HepG2 (cell line): ENCODE measurements at regions not wholly inside any gene's neighbourhood (a gene's known extent, or its start where the extent isn't known, plus 50 kb on each side); places are given as distances from the start of the nearest gene placed in this dataset.

Experiments used
- ATAC-seq: fragments of 200-7000 bp; cut with Tn5 transposase; 3 replicates; pipeline ENCODE4 v1.9.1; 2020; ENCODE audit warnings: mild to moderate bottlenecking, moderate library complexity
- BruUV-seq: library from RNA; stranded (reverse); fragments of 400-500 nt; replicated peaks from 2 replicates; lab custom pipeline; 2021; lab: Mats Ljungman, UMichigan
- CTCF ChIA-PET: fragments of 300-600 bp; formaldehyde crosslinking; extraction: SDS; loops from one replicate; lab custom pipeline; 2021; ENCODE audit warnings: low total read pairs, inconsistent platforms, low intra/inter-chr PET ratio; lab: Yijun Ruan, JAX
- POLR2A ChIA-PET: fragments of 350-600 bp; sonication (Branson Sonifier 250); formaldehyde crosslinking; loops from one replicate; lab custom pipeline; 2020; ENCODE audit warnings: antibody characterized with exemption, inconsistent platforms; lab: Yijun Ruan, JAX
- DNase-seq: peaks from one replicate; pipeline ENCODE4 v3.0.0-alpha.2; 2015; ENCODE audit warnings: low spot score
- FAIRE-seq: peaks from 3 replicates; lab custom pipeline; 2011; peaks lifted over from hg19 to GRCh38; lab: Jason Lieb, UNC
- H2AFZ ChIP-seq: one replicate; pipeline ENCODE4 v1.6.1; 2011; ENCODE audit warnings: low read length, inconsistent platforms
- H3K27ac ChIP-seq: fragments of 300-600 bp; 3 replicates; pipeline ENCODE4 v1.8.0; 2011; ENCODE audit warnings: mixed run types, mild to moderate bottlenecking, mixed read lengths, low read length, inconsistent platforms; ENCODE audit not compliant: insufficient read depth; ENCODE audit errors: extremely low read length
- H3K27me3 ChIP-seq, 2 experiments: fragments of 200-600 bp in 1 of 2; 2 replicates in 1 of 2; 3 replicates in 1 of 2; pipeline versions ENCODE4 v1.6.0 to v1.8.0; 2011; ENCODE audit warnings: low read length in 2 of 2, mild to moderate bottlenecking in 2 of 2, moderate library complexity in 2 of 2, inconsistent platforms in 1 of 2; ENCODE audit not compliant: insufficient read depth in 2 of 2, control insufficient read depth in 1 of 2
- H3K36me3 ChIP-seq, 2 experiments: fragments of 200-600 bp in 1 of 2; replicated peaks in 1 of 2; 2 replicates in 1 of 2; 3 replicates in 1 of 2; pipeline versions ENCODE4 v1.5.1 to v1.8.0; 2011; ENCODE audit warnings: low read length in 2 of 2, inconsistent platforms in 1 of 2; ENCODE audit not compliant: insufficient read depth in 2 of 2, control insufficient read depth in 1 of 2
- H3K4me1 ChIP-seq: 2 replicates; pipeline ENCODE4 v1.5.1; 2012; ENCODE audit warnings: low read length, inconsistent platforms; ENCODE audit not compliant: insufficient read depth
- H3K4me2 ChIP-seq: 2 replicates; pipeline ENCODE4 v1.6.0; 2011; ENCODE audit warnings: low read depth, low read length, inconsistent platforms
- H3K4me3 ChIP-seq, 3 experiments: fragments of 200-600 bp in 1 of 3; sonication (generic), shearing (Covaris generic) in 1 of 3; replicated peaks in 1 of 3; 2 replicates each; pipeline ENCODE4 v1.5.1; 2011 to 2016; ENCODE audit warnings: low read length in 3 of 3, inconsistent platforms in 2 of 3, low read depth in 2 of 3, mild to moderate bottlenecking in 2 of 3, control low read depth in 1 of 3, mixed read lengths in 1 of 3; ENCODE audit not compliant: insufficient read depth in 1 of 3
- H3K79me2 ChIP-seq: one replicate; pipeline ENCODE4 v1.6.1; 2011; ENCODE audit warnings: low read length, inconsistent platforms; ENCODE audit not compliant: insufficient read depth
- H3K9ac ChIP-seq: 2 replicates; pipeline ENCODE4 v1.6.0; 2011; ENCODE audit warnings: mild to moderate bottlenecking, low read depth, low read length, inconsistent platforms; ENCODE audit not compliant: insufficient read depth
- H3K9me3 ChIP-seq: 2 replicates; pipeline ENCODE4 v1.5.1; 2012; ENCODE audit warnings: mild to moderate bottlenecking, low read length
- H4K20me1 ChIP-seq: 2 replicates; pipeline ENCODE4 v1.6.0; 2011; ENCODE audit warnings: inconsistent platforms, mild to moderate bottlenecking, low read length, moderate library complexity; ENCODE audit not compliant: insufficient read depth
- ADNP ChIP-seq: sonication (generic); formaldehyde crosslinking; IDR thresholded peaks from 2 replicates; pipeline ENCODE4 v1.4.0; 2020; ENCODE audit warnings: missing genetic modification reagents
- FOXJ3 ChIP-seq: sonication (generic); formaldehyde crosslinking; IDR thresholded peaks from 2 replicates; pipeline ENCODE4 v1.4.0; 2020; ENCODE audit warnings: missing genetic modification reagents, mild to moderate bottlenecking, borderline replicate concordance
- MXD4 ChIP-seq: IDR thresholded peaks from 2 replicates; pipeline ENCODE4 v1.6.1; 2016; ENCODE audit warnings: mild to moderate bottlenecking, missing biosample characterization, missing genetic modification reagents
- ZNF260 ChIP-seq: sonication (generic); formaldehyde crosslinking; IDR thresholded peaks from 2 replicates; pipeline ENCODE4 v1.4.0; 2020; ENCODE audit warnings: missing genetic modification reagents, low read depth, mild to moderate bottlenecking, borderline replicate concordance
- ZNF263 ChIP-seq: sonication (generic); formaldehyde crosslinking; IDR thresholded peaks from 2 replicates; pipeline ENCODE4 v1.4.0; 2020; ENCODE audit warnings: missing genetic modification reagents
- WGBS: methylation state at CpG from one replicate; pipeline ENCODE4 v1.1.6; 2017; ENCODE audit warnings: low lambda C conversion rate; 5-methylcytosine and 5-hydroxymethylcytosine counted together
- in situ Hi-C: cut with HindIII; loops from 2 replicates; pipeline ENCODE4 v1.10.0; 2017; ENCODE audit warnings: low pct_unique_long_range_greater_than_20kb; ENCODE audit not compliant: extremely low pct_ligation_motif_present
- intact Hi-C: fragments of 100-400 bp; cut with micrococcal nuclease; formaldehyde crosslinking; loops from one replicate; pipeline ENCODE4 v1.10.0; 2022; ENCODE audit not compliant: unreplicated experiment
- TF ChIP-seq, protein P1 (sequence below): sonication (generic); formaldehyde crosslinking; IDR thresholded peaks from 2 replicates; pipeline ENCODE4 v1.8.1; 2023; ENCODE audit warnings: mild to moderate bottlenecking, missing genetic modification reagents
- TF ChIP-seq, protein P2 (sequence below): sonication (generic); formaldehyde crosslinking; IDR thresholded peaks from 2 replicates; pipeline ENCODE4 v1.4.0; 2020; ENCODE audit warnings: missing genetic modification reagents
- TF ChIP-seq, protein P3 (sequence below): sonication (generic); formaldehyde crosslinking; IDR thresholded peaks from 2 replicates; pipeline ENCODE4 v1.4.0; 2020; ENCODE audit warnings: missing genetic modification reagents, mild to moderate bottlenecking, borderline replicate concordance
- TF ChIP-seq, protein P4 (sequence below): sonication (generic); formaldehyde crosslinking; IDR thresholded peaks from 2 replicates; pipeline ENCODE4 v1.4.0; 2020; ENCODE audit warnings: mild to moderate bottlenecking, missing genetic modification reagents

DNA sequence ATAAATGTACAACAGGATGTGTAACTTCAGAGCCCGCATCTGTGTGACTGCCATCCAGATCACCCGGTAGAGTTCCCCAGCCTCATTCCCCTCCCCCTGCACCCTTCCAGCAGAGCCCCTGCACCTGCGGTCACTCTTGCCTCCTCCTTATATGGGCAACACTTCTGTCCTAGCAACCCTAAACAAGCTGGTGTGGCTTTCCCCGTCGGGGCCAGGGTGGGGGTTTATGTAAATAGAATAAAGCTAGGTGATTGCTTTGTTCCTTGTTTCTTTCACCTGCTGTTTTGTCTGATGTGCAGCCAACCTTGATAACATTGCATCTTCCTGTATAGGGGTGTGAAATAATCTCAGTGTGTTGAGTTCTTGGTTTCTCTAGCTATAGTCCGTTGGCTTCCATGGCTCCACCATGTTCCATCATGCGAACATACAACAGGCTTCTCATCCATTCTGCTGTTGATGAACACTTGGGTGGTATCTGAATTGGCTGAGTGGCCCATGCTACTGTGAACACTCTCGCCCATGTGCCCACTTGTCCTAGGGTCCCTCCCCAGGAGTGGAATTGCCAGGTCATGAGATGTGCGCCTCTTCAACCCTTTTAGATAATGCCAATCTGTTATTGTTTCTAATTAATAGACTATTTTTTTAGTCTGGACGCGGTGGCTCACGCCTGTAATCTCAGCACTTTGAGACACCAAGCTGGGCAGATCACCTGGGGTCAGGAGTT, 102.2 kb downstream of the KIF26A start:
- DNase-seq, result no peak
- FAIRE-seq, result no peak
- H3K27me3 ChIP-seq, result peaks cover 4 to 18% of the 10 kb centered on the region in 2 experiments; a peak in 4 of 5 replicates
- H2AFZ ChIP-seq, result no peak overlapping the region
- no TSS peak for BruUV-seq
- 34% methylated on average over 12 of the region's 12 CpGs for WGBS
- no peak overlapping the region for H3K4me2 ChIP-seq
- H3K9me3 ChIP-seq, result no peaks in the 10 kb centered on the region
- in situ Hi-C loops, result no loop called here
- H3K27ac ChIP-seq, result no peak overlapping the region
- no peak overlapping the region for H3K4me3 ChIP-seq
- intact Hi-C loops, result no loop called here
- H3K9ac ChIP-seq, result no peak overlapping the region
- no peaks in the 10 kb centered on the region for H4K20me1 ChIP-seq
- ChIA-PET POLR2A (no interaction called here), CTCF (no interaction called here)
- no peaks in the 10 kb centered on the region for H3K36me3 ChIP-seq
- H3K79me2 ChIP-seq, result no peaks in the 10 kb centered on the region
- no peaks in the 10 kb centered on the region for H3K4me1 ChIP-seq
- no peak for ATAC-seq
- TF ChIP-seq, protein P1, sequence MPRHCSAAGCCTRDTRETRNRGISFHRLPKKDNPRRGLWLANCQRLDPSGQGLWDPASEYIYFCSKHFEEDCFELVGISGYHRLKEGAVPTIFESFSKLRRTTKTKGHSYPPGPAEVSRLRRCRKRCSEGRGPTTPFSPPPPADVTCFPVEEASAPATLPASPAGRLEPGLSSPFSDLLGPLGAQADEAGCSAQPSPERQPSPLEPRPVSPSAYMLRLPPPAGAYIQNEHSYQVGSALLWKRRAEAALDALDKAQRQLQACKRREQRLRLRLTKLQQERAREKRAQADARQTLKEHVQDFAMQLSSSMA (CRISPR knock-in tag), result no peak
- no peak for TF ChIP-seq ZNF260 (CRISPR knock-in tag)
- TF ChIP-seq ZNF263 (CRISPR knock-in tag), result no peak
- TF ChIP-seq, protein P2, sequence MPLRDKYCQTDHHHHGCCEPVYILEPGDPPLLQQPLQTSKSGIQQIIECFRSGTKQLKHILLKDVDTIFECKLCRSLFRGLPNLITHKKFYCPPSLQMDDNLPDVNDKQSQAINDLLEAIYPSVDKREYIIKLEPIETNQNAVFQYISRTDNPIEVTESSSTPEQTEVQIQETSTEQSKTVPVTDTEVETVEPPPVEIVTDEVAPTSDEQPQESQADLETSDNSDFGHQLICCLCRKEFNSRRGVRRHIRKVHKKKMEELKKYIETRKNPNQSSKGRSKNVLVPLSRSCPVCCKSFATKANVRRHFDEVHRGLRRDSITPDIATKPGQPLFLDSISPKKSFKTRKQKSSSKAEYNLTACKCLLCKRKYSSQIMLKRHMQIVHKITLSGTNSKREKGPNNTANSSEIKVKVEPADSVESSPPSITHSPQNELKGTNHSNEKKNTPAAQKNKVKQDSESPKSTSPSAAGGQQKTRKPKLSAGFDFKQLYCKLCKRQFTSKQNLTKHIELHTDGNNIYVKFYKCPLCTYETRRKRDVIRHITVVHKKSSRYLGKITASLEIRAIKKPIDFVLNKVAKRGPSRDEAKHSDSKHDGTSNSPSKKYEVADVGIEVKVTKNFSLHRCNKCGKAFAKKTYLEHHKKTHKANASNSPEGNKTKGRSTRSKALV (CRISPR knock-in tag), result no peak
- TF ChIP-seq, protein P3, sequence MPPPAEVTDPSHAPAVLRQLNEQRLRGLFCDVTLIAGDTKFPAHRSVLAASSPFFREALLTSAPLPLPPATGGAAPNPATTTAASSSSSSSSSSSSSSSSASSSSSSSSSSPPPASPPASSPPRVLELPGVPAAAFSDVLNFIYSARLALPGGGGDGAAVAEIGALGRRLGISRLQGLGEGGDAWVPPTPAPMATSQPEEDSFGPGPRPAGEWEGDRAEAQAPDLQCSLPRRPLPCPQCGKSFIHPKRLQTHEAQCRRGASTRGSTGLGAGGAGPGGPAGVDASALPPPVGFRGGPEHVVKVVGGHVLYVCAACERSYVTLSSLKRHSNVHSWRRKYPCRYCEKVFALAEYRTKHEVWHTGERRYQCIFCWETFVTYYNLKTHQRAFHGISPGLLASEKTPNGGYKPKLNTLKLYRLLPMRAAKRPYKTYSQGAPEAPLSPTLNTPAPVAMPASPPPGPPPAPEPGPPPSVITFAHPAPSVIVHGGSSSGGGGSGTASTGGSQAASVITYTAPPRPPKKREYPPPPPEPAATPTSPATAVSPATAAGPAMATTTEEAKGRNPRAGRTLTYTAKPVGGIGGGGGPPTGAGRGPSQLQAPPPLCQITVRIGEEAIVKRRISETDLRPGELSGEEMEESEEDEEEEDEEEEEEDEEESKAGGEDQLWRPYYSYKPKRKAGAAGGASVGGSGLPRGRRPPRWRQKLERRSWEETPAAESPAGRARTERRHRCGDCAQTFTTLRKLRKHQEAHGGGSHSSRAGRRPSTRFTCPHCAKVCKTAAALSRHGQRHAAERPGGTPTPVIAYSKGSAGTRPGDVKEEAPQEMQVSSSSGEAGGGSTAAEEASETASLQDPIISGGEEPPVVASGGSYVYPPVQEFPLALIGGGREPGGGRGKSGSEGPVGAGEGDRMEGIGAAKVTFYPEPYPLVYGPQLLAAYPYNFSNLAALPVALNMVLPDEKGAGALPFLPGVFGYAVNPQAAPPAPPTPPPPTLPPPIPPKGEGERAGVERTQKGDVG, result no peak
- TF ChIP-seq FOXJ3 (CRISPR knock-in tag), result no peak
- TF ChIP-seq, protein P4, sequence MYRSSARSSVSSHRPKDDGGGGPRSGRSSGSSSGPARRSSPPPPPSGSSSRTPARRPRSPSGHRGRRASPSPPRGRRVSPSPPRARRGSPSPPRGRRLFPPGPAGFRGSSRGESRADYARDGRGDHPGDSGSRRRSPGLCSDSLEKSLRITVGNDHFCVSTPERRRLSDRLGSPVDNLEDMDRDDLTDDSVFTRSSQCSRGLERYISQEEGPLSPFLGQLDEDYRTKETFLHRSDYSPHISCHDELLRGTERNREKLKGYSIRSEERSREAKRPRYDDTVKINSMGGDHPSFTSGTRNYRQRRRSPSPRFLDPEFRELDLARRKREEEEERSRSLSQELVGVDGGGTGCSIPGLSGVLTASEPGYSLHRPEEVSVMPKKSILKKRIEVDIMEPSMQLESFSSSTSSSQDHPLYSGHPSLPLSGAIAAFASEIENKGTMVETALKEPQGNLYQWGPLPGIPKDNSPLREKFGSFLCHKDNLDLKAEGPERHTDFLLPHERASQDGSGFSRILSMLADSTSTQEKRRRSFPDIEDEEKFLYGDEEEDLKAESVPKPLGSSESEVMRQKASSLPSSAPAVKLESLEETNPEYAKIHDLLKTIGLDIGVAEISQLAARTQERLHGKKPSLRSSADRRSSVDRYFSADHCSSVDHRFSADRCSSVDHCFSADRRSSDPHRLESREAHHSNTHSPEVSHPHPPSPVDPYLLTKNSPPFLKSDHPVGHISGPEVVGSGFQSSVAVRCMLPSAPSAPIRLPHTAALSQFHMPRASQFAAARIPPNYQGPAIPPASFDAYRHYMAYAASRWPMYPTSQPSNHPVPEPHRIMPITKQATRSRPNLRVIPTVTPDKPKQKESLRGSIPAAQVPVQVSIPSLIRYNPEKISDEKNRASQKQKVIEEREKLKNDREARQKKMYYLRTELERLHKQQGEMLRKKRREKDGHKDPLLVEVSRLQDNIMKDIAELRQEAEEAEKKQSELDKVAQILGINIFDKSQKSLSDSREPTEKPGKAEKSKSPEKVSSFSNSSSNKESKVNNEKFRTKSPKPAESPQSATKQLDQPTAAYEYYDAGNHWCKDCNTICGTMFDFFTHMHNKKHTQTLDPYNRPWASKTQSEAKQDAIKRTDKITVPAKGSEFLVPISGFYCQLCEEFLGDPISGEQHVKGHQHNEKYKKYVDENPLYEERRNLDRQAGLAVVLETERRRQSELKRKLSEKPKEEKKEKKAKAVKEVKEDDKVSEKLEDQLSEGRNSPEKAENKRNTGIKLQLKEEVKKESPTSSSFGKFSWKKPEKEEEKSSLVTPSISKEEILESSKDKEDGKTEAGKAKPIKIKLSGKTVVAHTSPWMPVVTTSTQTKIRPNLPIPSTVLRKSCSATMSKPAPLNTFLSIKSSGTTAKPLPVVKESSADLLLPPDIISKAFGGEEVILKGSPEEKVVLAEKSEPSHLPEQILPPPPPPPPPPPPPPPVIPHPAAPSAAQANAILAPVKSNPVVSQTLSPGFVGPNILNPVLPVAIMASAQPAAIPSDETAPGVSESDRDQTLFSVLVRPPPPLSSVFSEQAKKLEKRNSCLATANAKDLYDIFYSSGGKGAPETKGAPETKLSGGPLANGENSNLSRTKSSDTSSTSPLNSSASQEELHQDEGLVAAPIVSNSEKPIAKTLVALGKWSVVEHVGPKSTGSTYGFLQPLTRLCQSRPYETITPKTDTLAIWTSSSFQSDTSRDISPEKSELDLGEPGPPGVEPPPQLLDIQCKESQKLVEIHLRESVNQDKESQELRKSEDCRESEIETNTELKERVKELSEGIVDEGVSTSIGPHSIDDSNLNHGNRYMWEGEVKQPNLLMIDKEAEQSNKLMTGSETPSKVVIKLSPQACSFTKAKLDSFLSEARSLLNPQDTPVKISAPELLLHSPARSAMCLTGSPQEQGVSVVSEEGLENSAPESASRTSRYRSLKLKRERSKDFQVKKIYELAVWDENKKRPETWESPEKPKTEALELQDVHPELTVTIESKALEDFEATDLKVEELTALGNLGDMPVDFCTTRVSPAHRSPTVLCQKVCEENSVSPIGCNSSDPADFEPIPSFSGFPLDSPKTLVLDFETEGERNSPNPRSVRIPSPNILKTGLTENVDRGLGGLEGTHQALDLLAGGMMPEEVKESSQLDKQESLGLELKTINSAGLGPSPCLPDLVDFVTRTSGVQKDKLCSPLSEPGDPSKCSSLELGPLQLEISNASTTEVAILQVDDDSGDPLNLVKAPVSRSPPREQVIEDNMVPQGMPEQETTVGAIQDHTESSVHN, result no peak
- no peak for TF ChIP-seq ADNP (CRISPR knock-in tag)
- TF ChIP-seq MXD4 (CRISPR knock-in tag), result no peak
